ENCODE measurements at regions not wholly inside any gene's neighbourhood (a gene's known extent, or its start where the extent isn't known, plus 50 kb on each side); places are given as distances from the start of the nearest gene placed in this dataset.

DNA sequence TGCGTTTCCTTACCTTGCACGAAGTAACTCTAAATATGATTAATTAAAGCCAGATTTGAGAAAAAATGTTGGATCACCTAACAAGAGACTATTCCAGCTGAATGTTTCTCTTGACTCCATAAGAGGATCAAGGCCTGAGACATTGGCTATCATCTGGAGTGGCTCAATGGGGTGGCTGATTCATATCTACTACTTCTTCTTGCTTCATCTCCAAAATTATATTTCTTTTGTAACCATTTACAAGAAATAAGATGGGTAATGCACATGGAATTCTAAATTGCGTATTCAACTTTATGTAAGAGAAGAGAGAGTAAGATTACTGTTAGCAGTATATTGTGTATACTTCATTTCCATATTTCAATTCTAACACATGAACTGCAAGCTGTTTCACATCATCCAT is 819.0 kb upstream of the EYS start:
- TF ChIP-seq TEAD4 (IDR thresholded peaks at IDR 0.05) (no peak), TAF1 (IDR thresholded peaks at IDR 0.05; ENCODE audit: low read depth) (no peak), FOXM1 (IDR thresholded peaks at IDR 0.05; ENCODE audit: borderline replicate concordance, low read depth) (no peak), YY1 (IDR thresholded peaks at IDR 0.05; ENCODE audit: low read depth) (no peak), RAD21 (IDR thresholded peaks at IDR 0.05; ENCODE audit: low read depth) (no peak), NFIC (IDR thresholded peaks at IDR 0.05) (no peak), EP300 (IDR thresholded peaks at IDR 0.05; ENCODE audit: borderline replicate concordance) (no peak)
- TF ChIP-seq, protein P1, sequence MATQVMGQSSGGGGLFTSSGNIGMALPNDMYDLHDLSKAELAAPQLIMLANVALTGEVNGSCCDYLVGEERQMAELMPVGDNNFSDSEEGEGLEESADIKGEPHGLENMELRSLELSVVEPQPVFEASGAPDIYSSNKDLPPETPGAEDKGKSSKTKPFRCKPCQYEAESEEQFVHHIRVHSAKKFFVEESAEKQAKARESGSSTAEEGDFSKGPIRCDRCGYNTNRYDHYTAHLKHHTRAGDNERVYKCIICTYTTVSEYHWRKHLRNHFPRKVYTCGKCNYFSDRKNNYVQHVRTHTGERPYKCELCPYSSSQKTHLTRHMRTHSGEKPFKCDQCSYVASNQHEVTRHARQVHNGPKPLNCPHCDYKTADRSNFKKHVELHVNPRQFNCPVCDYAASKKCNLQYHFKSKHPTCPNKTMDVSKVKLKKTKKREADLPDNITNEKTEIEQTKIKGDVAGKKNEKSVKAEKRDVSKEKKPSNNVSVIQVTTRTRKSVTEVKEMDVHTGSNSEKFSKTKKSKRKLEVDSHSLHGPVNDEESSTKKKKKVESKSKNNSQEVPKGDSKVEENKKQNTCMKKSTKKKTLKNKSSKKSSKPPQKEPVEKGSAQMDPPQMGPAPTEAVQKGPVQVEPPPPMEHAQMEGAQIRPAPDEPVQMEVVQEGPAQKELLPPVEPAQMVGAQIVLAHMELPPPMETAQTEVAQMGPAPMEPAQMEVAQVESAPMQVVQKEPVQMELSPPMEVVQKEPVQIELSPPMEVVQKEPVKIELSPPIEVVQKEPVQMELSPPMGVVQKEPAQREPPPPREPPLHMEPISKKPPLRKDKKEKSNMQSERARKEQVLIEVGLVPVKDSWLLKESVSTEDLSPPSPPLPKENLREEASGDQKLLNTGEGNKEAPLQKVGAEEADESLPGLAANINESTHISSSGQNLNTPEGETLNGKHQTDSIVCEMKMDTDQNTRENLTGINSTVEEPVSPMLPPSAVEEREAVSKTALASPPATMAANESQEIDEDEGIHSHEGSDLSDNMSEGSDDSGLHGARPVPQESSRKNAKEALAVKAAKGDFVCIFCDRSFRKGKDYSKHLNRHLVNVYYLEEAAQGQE (IDR thresholded peaks at IDR 0.05; ENCODE audit: low read depth) = no peak
- TF ChIP-seq, protein P2, sequence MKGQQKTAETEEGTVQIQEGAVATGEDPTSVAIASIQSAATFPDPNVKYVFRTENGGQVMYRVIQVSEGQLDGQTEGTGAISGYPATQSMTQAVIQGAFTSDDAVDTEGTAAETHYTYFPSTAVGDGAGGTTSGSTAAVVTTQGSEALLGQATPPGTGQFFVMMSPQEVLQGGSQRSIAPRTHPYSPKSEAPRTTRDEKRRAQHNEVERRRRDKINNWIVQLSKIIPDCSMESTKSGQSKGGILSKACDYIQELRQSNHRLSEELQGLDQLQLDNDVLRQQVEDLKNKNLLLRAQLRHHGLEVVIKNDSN (IDR thresholded peaks at IDR 0.05) = no peak

DNA sequence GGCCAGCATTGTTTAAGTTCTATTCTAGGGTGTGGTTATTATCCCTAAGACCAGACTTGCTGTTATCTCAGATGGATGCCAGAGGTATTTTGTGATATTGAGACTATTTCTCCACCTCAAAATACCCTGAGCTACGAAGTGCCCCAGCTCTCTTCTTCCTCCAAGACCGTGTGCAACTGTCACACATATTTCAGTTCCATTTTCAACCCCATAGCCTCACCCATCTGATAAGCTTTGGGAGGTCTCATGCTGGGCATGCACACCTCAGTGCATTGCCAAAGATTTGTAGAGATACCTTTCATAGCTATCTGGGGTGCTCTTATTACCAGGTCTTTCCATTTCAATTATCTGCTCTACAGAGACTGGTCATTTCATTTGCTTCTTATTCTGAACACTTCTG is 815.8 kb upstream of the EYS start:
- TF ChIP-seq FOXM1 (IDR thresholded peaks at IDR 0.05; ENCODE audit: borderline replicate concordance, low read depth) = no peak
- no peak for TF ChIP-seq NFIC (IDR thresholded peaks at IDR 0.05)
- TF ChIP-seq TCF12 (IDR thresholded peaks at IDR 0.05; ENCODE audit: low read depth) = no peak
- TF ChIP-seq RAD21 (IDR thresholded peaks at IDR 0.05; ENCODE audit: low read depth) = no peak
- TF ChIP-seq, protein P3, sequence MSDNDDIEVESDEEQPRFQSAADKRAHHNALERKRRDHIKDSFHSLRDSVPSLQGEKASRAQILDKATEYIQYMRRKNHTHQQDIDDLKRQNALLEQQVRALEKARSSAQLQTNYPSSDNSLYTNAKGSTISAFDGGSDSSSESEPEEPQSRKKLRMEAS (IDR thresholded peaks at IDR 0.05) = no peak
- TF ChIP-seq EP300 (IDR thresholded peaks at IDR 0.05; ENCODE audit: borderline replicate concordance) = no peak
- no peak for TF ChIP-seq TEAD4 (IDR thresholded peaks at IDR 0.05)
- TF ChIP-seq, protein P1 (IDR thresholded peaks at IDR 0.05; ENCODE audit: low read depth) = no peak
- TF ChIP-seq EGR1 (IDR thresholded peaks at IDR 0.05) = no peak
- TF ChIP-seq CREB1 (IDR thresholded peaks at IDR 0.05; ENCODE audit: low read depth) = no peak
- TF ChIP-seq ZBTB7A (IDR thresholded peaks at IDR 0.05; ENCODE audit: low read depth) = no peak
- TF ChIP-seq CEBPB (IDR thresholded peaks at IDR 0.05) = no peak
- TF ChIP-seq TAF1 (IDR thresholded peaks at IDR 0.05; ENCODE audit: low read depth) = no peak
- TF ChIP-seq, protein P2 (IDR thresholded peaks at IDR 0.05) = no peak
- no peak for TF ChIP-seq YY1 (IDR thresholded peaks at IDR 0.05; ENCODE audit: low read depth)

DNA sequence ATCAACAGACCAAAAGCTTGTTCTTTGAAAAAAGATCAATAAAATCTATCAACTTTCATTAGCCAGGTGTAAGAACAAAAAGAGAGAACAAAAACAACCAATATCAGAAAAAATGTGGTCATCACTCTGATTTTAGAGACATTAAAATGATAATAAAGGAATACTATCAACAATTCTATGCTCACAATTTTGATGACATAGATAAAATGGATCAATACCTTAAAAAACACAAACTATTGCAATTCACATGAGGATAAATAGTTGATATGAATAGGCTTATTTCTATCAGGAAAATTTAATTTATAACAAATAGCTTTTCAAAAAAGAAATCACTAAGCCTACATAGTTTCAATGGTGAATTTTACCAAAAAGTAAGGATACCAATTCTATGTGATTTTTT is 809.4 kb upstream of the EYS start:
- no peak for TF ChIP-seq RAD21 (IDR thresholded peaks at IDR 0.05; ENCODE audit: low read depth)
- TF ChIP-seq EGR1 (IDR thresholded peaks at IDR 0.05) = no peak
- TF ChIP-seq, protein P2 (IDR thresholded peaks at IDR 0.05) = no peak
- no peak for TF ChIP-seq CEBPB (IDR thresholded peaks at IDR 0.05)
- TF ChIP-seq NFIC (IDR thresholded peaks at IDR 0.05) = no peak
- no peak for TF ChIP-seq CREB1 (IDR thresholded peaks at IDR 0.05; ENCODE audit: low read depth)
- TF ChIP-seq TCF12 (IDR thresholded peaks at IDR 0.05; ENCODE audit: low read depth) = no peak
- no peak for TF ChIP-seq EP300 (IDR thresholded peaks at IDR 0.05; ENCODE audit: borderline replicate concordance)
- TF ChIP-seq ZBTB7A (IDR thresholded peaks at IDR 0.05; ENCODE audit: low read depth) = no peak
- TF ChIP-seq YY1 (IDR thresholded peaks at IDR 0.05; ENCODE audit: low read depth) = no peak
- no peak for TF ChIP-seq TAF1 (IDR thresholded peaks at IDR 0.05; ENCODE audit: low read depth)
- TF ChIP-seq, protein P1 (IDR thresholded peaks at IDR 0.05; ENCODE audit: low read depth) = no peak
- TF ChIP-seq TEAD4 (IDR thresholded peaks at IDR 0.05) = no peak
- TF ChIP-seq, protein P3 (IDR thresholded peaks at IDR 0.05) = no peak
- no peak for TF ChIP-seq FOXM1 (IDR thresholded peaks at IDR 0.05; ENCODE audit: borderline replicate concordance, low read depth)

DNA sequence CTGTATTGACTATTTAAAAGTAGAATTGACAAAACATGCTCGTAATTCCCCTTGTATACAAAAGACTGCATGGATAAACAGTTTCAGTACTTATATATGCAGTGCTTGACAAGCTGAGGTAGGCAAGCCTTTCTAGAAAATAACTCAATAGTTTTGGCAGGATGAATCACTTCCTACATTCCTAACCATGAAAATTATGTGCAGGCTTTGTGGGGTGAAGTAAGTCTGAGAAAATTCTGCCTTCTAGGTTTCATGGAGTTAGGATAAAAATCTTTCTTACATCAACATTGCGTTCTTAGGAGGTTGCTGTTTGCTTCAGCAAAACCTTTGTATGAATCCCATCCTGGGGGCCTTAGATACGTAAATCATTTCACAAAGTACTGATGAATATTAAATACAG is 801.4 kb upstream of the EYS start:
- TF ChIP-seq CREB1 (IDR thresholded peaks at IDR 0.05; ENCODE audit: low read depth) (no peak), RAD21 (IDR thresholded peaks at IDR 0.05; ENCODE audit: low read depth) (no peak), FOXM1 (IDR thresholded peaks at IDR 0.05; ENCODE audit: borderline replicate concordance, low read depth) (no peak), TCF12 (IDR thresholded peaks at IDR 0.05; ENCODE audit: low read depth) (no peak), ZBTB7A (IDR thresholded peaks at IDR 0.05; ENCODE audit: low read depth) (no peak), TAF1 (IDR thresholded peaks at IDR 0.05; ENCODE audit: low read depth) (no peak), EP300 (IDR thresholded peaks at IDR 0.05; ENCODE audit: borderline replicate concordance) (no peak), YY1 (IDR thresholded peaks at IDR 0.05; ENCODE audit: low read depth) (no peak), CEBPB (IDR thresholded peaks at IDR 0.05) (no peak), NFIC (IDR thresholded peaks at IDR 0.05) (no peak)
- TF ChIP-seq, protein P2 (IDR thresholded peaks at IDR 0.05) = no peak
- TF ChIP-seq, protein P1 (IDR thresholded peaks at IDR 0.05; ENCODE audit: low read depth) = no peak
- TF ChIP-seq, protein P3 (IDR thresholded peaks at IDR 0.05) = no peak
